ENCODE measurements at regions not wholly inside any gene's neighbourhood (a gene's known extent, or its start where the extent isn't known, plus 50 kb on each side); places are given as distances from the start of the nearest gene placed in this dataset.

DNA sequence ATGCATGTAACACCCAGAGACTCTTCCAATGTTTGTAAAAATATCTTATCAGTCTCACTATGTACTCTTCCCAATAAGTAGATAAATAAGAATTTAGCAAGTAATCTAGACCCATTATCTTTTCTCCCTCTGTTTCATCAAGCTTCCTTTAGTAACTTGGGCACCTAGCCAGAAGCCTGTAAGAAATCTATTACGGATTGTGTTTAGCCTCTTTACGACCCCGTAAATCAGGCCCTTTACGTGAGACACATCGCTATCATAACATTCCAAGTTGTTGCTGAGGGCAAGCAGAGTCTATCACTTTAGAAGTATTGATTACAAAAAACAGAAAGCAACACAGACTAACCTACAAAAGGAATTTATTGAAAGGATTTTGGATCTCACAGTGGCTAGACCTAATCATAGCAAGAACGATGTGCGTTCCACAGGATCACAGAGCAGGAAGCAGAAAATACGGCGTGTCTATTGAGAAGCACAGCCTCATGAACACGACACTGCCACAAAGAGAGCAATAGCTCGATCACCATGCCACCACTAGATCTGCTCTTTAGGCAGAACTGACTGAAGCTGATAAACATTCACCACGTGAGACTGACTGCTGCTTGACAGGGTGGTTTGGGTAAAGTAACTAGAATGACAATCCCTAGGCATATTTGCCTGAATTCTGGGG is 922.1 kb downstream of the AMY1C start:
- TF ChIP-seq CTCF (conservative IDR thresholded peaks at IDR 0.05; ENCODE audit: low read depth, low read length): no peak
- no peak for TF ChIP-seq EZH2 (IDR thresholded peaks at IDR 0.05; ENCODE audit: borderline replicate concordance, low read depth, low read length, poor library complexity, severe bottlenecking)

All from A673 (cell line).